HG03378 (cell line): ENCODE measurements at regions not wholly inside any gene's neighbourhood (a gene's known extent, or its start where the extent isn't known, plus 50 kb on each side); places are given as distances from the start of the nearest gene placed in this dataset.
"Not testable (repeated sequence)": the region's sequence is repeated elsewhere in the genome, so short reads cannot be mapped to it uniquely, and the experiment has no call there.

Experiments used
- ATAC-seq: cut with Tn5 transposase; IDR thresholded peaks from one replicate; pipeline ENCODE4 v1.9.1; 2021; ENCODE audit warnings: mild to moderate bottlenecking, moderate library complexity; ENCODE audit not compliant: unreplicated experiment

- ATAC-seq = no peak
Measured at GRCh38 chr16:61435346-61435745, 600.9 kb downstream of the CDH8 start.

- ATAC-seq = no peak
Measured at GRCh38 chr16:61432421-61432820, 603.8 kb downstream of the CDH8 start.

- no peak for ATAC-seq
Measured at GRCh38 chr16:61421111-61421510, 615.1 kb downstream of the CDH8 start.

- ATAC-seq = no peak
Measured at GRCh38 chr16:61419791-61420190, 616.4 kb downstream of the CDH8 start.

GRCh38 chr16:61418802-61419201, 617.4 kb downstream of the CDH8 start:
- not testable (repeated sequence) for ATAC-seq

DNA sequence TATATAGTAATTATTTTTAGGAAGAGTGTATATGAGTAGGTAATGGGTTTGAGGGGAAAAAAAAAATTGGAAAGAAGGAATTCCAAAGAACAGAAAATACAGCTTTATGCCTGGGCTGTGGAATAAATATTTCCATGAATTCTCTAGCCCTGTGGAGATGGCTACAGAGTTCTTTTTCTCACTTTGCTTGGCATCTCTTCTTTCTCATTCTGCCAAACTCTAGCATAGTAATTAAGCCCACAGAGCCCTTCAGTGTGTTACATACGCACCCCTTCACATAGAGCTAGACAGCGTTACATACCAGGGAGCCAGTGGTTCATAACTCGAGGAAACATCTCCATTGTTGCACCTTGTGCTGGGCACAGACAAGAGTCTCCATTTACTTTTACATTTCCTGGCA, 621.1 kb downstream of the CDH8 start:
- ATAC-seq = no peak

DNA sequence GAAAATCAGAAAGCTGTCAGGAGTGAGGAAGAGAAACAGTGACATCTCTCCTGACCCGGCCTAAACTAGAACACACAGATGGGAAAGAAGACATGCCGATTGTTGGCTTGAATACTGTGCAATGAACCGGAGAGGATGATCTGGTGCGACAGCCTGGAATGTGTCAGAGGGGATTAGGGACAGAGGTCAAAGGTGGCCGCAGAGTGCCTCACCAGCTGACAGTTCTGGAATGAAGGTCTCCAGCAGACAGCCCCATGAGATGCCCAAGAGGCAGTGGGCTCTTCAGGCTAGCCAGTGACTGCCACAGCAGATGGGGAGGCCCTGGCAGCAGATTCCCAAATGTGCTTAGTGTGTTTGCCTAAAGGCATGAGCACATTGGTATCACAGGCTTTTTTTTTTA, 623.2 kb downstream of the CDH8 start:
- ATAC-seq = no peak

DNA sequence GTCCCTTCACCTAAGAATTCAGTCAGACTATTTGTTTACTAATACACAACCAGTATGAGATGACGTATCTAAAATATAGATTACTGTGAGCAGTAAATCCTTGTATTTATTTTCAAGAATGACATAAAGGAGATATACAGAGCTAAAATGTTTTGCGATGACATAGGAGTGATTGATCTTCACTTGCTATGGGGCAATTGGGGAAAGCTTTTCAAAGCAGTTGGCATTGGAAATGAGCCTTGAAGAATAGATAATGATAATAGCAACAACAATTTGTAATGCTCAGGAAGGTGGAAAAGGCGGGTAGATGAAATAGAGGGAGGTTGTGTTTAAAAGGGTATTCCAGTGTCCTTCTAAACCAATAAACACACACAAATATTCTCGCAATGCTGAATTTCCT, 623.7 kb downstream of the CDH8 start:
- no peak for ATAC-seq

GRCh38 chr16:61409604-61410003, 626.6 kb downstream of the CDH8 start:
- ATAC-seq = no peak

GRCh38 chr16:61403386-61403785, 632.9 kb downstream of the CDH8 start:
- no peak for ATAC-seq

DNA sequence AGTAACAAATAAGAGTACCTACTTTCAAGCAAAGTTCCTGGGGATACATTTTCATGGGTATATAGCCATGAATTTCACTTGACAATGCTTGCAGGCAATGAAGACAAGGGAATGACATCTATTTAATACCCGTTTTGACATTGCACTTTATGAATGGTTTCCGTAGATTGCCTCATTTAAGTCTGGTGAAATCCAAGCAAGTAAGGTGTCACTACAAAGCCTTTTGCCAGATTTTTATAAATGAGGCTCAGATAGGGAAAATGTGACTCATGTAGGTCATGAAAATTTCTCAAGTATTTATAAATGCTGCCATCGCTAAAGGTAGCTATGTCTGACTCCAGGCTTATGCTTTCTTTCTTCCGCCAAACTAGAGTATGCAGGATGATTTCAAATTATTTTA, 644.3 kb downstream of the CDH8 start:
- no peak for ATAC-seq

DNA sequence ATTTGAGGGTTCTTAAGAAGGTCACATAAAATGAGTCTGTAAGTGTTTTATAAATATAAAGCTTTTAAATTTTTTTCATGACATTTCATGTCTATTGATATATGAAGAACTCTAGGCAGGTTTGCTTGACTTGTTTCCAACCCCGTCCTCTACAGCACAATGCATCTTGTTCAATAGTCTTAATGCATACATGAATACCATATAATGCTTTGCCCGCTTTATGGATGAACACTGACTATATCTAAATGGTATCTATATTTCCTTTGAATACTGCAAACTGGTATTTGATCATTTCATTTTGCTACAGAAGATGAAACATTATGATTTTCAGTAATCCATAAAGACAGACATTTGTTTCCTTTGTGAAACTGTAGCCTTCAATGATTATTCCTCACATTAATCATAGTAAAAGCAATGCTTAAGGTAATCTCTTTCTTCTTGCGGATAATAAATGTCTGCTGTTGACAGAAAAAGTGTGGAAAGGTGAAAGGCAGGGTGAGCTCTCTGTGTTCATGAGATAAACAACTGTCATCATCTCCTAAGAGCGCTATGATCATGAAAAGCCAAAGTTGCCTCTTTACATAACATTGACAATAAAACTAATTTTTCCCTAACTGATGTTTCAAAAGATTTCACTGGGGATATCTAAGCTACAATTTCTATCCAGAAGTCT, 645.1 kb downstream of the CDH8 start:
- no peak for ATAC-seq

DNA sequence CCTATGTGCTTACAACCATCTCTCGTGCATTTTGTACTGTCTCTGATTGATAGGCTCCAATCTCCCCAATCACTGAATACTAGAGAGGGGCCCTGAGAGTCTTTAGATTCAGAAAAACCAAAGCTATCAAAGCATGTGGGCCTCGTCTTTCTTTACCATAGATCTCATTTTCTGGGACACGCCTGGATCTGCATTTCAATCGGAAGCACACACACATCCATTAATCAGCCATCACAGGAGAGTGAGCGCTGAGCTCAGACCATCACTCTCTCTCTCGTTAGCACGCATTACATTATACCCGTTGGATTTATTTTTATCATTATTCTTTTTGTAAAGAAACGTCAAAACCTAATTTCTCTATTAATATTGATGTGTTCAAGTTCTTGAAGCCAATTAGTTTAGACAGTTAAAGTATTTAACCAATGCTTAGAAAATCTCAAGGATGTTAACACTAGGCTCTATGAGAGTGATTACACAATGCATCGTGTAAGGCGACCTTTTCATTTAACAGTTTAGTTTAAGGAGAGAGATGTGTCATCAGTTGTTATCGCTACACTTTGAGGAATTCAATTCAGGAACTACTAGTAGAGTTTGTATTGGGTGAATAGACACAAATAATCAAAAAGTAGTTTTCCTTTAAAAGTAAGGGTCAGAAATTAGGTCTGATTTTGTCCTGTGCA, 650.7 kb downstream of the CDH8 start:
- no peak for ATAC-seq

DNA sequence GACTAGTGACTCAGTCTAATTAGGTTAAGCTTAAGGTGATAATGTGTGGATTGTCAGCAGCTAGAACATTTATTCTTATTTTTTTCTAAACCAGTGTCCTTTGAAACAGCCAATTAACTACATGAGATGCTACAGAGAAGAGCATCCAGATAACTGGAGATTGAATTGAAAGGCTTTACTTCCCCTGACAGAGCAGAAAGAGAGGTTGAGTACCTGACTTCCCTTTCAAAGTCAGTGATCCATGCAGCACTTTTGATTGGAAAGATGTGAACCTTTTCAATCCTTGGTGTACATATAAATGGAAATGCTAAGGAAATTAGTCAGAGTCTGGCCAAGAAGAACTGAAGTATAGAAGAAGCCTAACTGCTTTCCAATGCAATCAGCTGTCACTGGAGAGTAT, 653.8 kb downstream of the CDH8 start:
- no peak for ATAC-seq

- no peak for ATAC-seq
Measured at GRCh38 chr16:61379311-61379710, 656.9 kb downstream of the CDH8 start.

- ATAC-seq = no peak
Measured at GRCh38 chr16:61374071-61374470, 662.2 kb downstream of the CDH8 start.

- no peak for ATAC-seq
Measured at GRCh38 chr16:61371881-61372280, 664.4 kb downstream of the CDH8 start.

- no peak for ATAC-seq
Measured at GRCh38 chr16:61371388-61371787, 664.9 kb downstream of the CDH8 start.

DNA sequence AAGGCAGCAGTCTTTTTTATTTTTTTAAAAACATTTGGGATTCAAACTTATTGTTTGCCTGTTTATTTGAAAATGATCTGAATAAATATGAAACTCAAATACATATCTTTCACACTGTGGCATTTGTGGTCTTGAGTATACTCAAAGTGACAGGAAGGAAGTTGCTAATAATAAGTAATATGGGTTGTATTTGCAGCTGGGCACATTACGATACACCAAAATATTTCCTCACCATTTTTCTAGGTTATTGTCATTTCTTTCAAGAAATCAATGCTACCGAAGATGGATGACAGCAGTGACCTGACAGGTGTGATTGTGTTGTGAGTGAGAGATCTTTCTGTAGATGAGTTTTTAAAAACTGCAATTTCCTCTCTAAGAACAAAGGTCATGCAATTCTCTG, 665.7 kb downstream of the CDH8 start:
- no peak for ATAC-seq

DNA sequence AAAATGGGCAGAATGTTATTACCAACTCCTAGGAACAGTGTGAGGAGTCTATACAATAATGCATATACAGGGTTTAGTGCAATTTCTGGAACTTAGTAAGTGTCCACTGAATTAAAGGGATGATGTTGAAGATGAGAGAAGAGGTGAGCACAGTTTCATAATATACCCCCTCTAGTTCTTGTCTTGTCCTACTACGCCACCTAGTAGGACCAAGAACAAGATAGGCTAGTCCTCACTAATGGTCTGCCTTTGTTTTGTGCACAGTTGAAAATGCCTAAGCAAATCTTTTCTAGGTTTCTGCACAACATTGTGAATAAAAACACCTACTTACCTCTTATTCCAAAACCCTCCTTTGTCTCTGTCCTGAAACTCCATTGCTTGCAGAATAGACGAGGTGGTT, 670.2 kb downstream of the CDH8 start:
- ATAC-seq = no peak

- no peak for ATAC-seq
Measured at GRCh38 chr16:61364990-61365389, 671.2 kb downstream of the CDH8 start.

GRCh38 chr16:61362585-61362984, 673.7 kb downstream of the CDH8 start:
- ATAC-seq = no peak

GRCh38 chr16:61344791-61345190, 691.4 kb downstream of the CDH8 start:
- no peak for ATAC-seq
